GM18870 (cell line): ENCODE measurements at regions not wholly inside any gene's neighbourhood (a gene's known extent, or its start where the extent isn't known, plus 50 kb on each side); places are given as distances from the start of the nearest gene placed in this dataset.

ENCODE experiments used
- ATAC-seq: cut with Tn5 transposase; IDR thresholded peaks from one replicate; pipeline ENCODE4 v1.9.1; 2021; ENCODE audit warnings: moderate library complexity; ENCODE audit not compliant: unreplicated experiment

DNA sequence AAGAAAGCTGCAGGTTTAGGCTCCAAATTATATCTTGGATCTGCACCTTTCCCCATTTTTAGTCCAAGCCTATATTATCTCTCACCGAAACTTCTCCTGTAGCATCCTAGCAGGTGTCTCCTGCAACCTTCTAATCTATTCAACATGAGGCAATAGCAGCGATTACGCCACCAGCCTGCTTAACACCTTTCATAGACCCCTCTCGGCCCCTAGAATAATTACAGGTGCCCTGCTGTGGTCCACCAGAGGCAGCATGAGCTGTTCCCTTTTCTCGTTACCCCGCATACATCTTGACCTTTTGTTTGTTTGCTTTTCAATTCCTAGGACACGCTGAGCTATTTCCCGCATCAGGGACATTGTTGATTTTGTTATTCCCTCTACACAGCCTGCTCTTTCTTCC lies 361.9 kb downstream of the CYRIA start:
- no peak for ATAC-seq

DNA sequence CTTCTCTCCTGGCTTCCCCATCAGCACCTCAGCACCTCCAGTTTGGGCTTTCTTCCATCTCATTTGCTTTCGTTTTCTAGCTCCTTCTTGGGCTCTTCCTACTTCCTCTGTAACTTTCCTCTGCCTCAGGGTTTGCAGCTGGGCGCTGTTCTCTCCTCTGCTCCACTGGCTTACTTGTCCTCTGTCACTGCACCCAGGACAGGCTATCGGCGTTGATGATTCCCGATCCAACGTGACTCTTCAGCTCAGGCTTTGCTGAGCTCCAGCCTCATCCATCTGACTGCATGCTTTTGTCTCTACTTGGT lies 362.4 kb downstream of the CYRIA start:
- no peak for ATAC-seq

DNA sequence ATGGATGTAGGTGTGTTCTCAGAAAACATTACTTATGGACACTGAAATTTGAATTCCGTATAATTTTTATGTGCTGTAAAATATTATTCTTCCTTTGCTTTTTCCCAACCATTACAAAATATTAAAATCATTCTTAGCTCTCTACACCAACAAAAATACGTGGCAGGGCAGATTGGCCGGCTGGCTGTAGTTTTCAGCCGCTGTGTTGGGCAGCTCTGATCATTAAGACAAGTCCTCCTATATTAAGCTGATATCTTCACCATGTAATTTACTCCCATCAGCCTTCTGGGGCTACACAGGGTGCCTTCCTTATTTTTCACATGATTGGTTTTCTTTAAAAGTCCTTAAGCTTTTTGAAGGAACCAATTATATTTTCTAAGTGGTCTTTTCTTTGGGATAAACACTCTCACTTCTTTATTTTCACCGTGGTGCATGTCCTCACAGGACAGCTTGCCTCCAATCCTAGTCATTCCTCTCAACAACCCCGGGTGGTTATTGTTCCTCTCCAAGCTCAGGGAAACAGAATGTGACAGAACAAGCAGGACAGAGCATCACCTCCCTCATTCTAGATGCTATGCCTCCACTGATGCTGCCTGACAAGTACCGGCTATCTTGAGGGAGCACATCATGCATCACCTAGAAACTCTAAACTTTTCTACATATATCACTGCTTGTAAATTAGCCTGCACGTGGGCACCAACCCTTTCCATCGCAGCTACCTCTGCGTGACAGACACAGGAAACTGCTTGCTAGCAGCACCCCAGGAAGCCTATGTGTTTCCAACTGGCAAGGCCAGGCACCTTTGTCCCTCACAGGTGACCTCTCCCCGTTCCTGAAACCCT lies 362.3 kb downstream of the MYCN start:
- no peak for ATAC-seq

DNA sequence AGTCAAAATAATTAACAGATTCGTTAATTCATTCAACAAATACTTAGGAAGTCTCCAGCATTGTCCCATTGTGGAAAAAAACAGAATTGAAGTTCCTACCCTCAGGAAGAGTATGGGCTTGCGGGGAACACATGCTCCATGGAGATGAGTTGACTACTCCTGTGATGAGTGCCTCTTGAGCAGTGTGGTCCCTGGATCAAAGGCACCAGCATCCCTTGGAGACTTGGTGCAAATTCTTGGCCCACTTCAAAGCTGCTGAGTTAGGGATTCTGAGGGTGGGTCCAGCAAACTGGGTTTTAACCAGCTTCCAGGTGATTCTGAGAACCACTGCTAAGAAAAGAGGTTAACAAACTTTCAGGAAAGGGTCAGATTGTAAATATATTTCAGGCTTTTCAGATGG lies 361.6 kb downstream of the MYCN start:
- ATAC-seq, result no peak

DNA sequence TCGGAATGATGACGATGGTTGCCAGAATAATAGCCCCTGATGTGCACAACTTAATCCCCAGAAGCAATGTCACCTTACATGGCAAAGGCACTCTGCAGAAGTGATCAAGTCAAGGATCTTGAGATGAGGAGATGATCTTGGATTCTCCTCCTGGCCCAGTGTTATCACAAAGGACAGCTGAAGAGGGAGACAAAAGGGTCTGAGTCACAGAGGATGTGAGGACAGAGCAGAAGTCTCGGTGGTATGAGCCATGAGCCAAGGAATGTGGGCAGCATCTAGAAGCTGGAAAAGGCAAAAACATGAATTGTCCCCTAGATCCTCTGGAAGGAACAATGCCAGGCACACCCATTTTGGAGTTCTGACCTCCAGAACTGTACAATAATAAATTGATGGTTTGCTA lies 358.5 kb downstream of the MYCN start:
- ATAC-seq, result no peak

DNA sequence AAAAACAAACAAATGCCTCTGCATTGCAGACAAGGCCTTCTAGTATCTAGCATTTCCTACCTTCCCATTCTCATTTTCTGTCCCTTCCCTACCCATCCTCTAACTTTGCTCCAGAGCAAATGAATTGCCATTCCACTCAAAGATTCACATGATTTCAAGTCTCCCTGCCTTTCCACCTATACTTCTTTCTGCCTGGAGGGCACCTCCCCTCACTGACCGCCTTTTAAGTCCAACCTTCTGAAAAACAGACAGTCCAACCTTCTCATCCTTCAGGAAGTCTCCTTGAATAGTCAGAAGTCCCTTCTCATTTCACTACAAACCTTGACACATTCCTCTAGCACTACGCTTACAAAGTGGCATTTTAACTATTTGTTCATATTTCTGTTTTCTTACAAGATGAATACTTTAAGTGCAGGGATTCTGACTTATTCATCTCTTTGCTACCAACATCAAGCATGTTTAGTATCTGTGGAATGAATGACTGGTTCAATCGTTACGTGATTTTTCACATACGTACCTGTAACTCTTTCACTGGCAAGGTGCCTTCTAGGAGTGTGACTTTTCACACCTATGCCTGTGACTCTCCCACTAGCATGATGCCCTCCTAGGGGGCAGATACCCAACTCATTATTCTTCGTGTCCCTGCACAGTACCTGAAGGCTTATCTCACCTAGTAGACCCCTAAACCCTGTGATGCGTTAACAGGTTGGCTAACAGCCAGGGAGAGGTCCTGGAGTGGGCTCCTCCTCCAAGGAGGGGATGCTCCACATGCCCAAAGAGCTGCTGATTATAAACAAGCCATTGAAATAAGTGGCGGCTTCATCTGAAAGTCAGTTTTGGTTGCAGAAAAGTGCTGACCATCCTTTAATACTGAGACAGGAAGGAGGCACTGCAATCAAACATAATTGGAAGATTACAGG lies 356.2 kb downstream of the MYCN start:
- no peak for ATAC-seq

DNA sequence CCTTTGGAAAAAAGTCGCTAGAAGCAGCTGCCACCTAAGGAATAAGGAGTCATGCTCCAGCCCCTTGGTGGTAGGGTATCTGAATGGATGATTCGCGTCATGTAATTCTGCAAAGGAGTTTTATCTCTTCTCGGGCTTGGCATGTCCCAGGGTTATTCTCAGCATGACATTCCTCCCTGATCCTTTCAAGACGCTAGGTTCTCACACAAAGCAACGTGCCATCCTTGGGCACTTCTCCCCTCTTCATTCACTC lies 355.6 kb downstream of the MYCN start:
- no peak for ATAC-seq

DNA sequence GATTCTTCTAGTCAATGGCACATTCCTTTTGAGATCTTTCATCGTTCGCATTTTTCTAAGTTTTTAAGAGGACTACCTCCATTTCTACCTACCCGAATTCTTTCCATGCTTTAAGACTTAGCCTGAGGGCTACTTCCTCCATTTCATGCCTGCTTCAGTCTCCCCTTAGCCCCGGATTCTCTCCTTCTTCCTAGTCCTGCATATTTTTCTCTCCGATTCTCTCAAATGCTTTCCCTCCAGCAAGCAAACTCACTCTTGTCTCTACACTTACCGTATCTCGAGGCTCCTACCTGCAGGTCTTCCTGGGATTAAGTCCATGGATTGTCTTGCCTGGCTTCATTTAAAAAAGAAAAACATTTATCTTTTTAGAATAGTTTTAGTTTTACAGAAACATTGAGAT lies 354.4 kb downstream of the MYCN start:
- ATAC-seq, result no peak

DNA sequence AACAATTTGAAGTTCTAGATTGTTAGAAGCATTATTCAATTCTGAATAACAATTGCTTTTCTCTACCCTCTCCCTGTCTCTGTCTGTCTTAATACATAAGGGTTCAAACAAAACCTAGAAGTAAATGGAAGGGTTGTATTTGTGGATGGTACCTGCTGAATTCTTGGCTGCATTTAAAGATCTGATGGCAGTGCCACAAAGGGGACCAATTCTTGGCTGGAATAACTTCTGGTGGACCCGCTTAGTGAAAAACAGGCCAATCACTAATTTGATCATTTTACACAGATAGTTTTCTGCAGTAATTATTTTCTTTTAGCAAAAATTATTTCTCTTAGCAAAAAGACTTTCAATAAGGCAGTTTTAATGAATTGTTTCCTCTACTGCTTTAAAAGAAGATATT lies 353.5 kb downstream of the MYCN start:
- ATAC-seq, result no peak

DNA sequence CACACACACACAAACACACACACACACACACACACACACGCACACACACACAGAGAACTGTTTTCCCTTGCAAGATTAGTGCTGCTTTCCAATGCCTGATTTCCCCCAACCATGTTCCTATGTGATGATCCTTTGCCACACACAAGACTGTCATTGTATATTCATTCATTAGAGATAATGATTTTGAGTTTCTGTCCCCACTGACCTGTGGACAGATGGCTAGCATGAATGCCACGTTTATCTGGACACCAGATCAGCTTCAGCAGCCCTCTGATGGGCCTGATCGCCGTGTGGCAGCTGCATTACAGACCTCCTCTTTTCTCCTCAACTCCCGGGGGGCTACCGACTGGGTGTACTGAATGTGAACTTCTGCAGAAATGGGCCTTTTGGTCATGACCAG lies 353.0 kb downstream of the MYCN start:
- ATAC-seq, result no peak

DNA sequence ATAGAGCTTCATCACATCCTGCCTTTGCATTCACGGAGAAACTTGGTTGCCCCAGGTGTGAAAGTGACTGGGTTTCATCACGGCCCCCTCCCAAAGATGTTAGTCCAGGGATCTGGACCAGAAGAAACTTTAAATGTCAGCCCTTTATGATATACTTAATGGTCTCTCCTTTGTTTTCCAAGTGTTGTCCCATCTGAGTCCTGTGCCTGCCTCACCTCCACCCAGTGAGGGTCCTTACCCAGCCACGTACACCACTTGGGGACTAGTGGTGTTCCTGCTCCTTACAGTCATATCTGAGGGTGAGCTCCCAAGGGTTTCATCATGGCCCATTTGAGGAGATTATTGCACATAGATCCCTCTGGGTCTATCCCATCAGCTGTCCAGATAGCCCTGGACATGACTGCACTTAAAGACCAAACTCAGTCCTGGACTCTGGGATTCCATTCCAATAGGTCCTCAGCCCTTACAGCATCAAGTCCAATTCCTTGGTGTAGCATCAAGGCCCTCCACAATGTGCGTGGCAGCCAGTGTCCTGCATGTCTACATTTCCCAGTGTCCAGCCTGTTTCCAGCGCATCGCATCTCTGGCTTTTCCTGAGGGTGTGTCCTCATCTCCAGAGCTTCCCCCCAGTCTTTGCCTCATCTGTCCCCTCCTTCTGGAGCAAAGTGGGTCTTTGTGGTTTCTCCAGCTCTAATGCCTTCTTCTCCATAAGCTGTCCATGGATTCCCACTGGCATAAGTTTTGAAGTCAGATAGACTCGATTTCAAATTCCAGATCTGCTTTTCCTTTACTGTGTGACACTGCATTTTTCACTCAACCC lies 351.6 kb downstream of the MYCN start:
- no peak for ATAC-seq

DNA sequence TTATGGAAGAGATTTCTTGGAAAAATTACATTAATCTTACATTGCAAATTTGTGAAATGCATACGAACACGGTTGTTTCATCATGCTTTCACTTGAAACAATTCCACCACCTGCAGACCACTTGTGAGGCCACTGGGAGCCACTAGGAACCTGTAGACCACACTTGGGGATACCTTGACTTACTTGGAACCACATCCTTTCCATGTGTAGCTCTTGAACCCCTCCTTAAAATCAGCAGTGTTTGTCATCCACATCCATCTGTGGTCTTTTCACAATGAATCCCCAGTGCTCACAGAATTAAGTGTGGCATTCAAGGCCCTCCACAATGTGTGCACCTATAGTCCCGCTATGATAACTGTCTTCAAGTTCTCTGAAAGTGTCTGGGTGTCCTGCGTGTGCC lies 350.9 kb downstream of the MYCN start:
- no peak for ATAC-seq

DNA sequence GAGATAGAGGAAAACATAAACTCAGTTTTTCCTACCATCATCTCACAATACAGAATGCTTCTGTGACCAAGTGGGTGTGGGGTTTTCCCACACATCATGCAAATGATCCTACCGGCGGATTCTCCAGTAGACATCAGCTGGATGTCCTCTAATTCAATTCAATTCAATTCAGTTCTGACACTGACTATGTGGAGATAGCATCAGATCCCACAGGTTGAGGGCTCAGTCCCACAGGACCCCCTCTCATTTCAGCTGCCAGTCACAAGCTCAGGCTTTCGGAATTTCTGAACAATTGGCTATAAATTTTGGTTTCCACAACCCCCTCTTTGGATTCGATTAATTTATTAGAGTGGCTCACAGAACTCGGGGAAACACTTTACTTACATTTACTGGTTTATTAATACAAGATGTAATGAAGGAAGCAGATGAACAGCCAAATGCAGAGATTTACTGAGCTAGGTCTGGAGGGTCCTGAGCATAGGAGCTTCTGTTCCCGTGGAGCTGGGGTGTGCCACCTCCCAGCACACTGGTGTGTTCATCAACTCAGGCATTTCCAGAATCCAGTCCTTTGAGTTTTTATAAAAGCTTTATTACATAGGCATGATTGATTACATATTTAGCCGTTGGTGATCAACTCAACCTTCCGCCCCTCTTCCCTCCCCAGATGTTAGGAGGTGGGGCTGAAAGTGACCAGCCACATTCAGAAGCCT lies 350.1 kb downstream of the MYCN start:
- no peak for ATAC-seq

DNA sequence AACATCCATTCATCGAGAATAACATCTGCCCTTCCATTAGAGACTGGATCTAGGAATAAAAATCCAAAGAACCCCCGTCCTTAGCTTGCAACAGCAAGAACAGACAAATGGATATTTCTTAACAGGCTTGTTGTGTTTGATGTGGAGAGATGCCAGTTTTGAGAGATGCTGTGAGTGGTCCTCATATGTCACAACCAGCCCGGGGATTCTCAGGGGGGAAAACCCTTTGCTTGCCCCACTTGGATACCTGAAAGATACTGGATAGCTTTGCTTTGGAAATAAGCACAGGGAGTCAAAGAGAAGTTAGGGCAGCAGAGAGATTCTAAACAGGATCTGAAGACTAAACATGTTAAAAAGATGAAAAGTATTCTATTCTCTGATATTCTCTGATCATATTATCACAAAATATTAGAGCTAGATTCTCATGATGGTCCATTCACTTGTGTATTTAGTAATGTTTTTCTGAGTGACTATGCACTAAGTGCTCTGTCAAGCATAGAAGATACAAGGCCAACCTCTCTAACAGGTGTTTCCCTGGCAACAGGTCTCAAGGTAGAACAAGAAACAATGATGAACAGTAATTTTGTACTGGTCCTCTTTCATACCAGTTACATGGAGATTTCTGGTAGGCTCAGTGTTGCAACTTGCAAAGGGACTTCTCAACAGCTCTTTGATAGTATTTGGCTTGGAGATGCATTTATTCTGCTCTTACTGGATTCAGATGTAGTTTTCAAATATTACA lies 348.2 kb downstream of the MYCN start:
- ATAC-seq, result no peak

DNA sequence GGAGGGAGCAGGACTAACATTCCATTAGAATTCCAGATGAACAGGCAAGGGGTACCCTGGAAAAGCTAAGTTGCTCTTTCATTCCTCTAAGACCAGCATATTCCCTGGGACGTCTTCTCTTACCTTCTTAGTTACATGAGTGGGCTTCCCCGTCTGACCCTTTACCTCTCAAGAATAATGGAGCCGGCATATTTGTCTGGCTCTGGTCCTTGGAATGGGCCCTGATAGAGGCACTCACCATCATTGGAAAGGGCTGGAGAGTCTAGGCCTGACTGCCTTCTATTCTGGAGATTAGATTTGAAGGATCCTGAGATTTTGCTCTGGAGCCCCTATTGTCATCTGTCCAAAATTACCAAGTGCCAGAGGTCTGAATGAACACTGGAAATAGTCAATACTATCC lies 347.5 kb downstream of the MYCN start:
- ATAC-seq, result no peak

DNA sequence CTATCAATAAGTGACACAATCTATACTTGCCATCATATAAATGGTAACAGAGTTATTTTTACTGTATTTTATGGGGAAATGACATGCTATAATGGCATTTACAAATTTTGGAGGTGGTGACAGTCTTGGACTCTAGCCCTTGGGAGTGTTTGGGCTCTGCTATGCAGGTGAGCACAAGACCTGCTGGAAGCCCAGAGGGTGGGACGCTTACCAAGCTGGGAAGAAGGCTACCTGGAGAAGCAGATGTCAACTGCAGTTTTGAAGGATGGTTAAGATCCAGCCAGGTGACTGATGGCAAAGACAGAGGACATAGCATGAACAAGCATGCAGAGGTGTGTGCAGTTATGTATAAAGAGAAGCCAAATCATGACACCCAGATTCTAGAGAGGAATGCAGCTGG lies 346.9 kb downstream of the MYCN start:
- ATAC-seq, result no peak

DNA sequence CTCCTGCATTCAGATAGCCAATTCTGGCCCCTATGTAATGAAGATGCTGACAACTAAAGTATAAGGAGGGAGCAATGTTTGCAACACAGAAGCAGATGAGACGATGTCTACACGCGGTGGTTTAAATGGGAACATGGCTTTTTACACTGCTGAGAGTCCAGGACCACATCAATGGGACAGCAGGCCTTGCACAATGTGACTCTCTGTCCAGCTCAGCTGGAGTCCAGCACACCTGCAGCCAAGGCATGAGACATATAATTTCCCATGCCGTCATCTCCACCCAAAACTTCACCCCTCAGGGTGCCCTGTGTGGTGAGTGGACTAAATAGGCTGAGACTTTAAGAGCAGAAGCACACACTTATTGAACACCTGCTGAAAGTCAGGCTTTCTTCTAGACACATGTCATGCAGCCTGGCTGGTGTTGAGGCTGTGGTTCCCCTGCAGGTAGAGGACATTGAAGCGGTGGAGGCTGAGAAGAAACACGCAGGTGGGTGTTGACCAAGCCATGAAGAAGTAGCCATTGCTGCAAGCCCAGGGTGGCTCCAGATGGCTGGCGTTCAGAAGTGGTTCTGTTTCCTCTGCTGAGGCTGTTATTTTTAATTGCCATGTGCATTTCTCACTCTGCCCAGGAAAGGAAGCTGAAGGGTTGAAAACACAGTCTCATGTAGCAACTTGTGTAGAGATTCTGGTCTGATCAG lies 345.6 kb downstream of the MYCN start:
- no peak for ATAC-seq

DNA sequence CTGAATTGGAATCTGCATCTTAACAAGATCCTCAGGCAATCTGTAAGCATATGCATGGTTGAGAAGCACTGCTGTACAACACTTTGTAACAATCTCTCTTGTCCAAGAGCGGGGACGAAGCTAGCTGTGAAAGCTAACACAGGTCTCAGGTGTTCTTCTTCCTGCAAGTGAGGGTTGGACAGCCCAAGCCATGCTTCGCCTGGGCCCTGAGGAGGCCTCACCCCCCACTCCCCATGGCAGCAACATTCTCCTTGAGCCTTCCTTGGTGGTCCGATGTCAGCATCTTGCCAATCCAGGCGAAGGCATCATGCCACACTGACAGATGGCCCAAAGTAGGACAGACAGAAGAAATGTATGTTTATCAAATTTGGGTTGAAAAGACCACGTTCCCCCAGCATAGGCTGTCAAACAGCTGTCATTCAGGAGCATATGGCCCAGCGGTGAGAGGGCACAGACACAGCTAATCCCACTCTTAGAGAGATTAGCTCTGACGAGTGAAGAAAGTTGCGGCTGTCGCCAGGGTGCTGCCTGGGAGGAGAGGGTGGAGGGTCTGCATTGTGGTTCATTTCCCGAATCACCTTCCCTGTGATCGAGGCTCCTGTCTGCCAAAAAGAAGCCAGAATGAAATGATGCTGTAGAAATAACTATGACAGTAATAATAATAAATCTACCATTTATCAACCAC lies 344.7 kb downstream of the MYCN start:
- ATAC-seq, result no peak
